H4 (cell line): ENCODE measurements at regions not wholly inside any gene's neighbourhood (a gene's known extent, or its start where the extent isn't known, plus 50 kb on each side); places are given as distances from the start of the nearest gene placed in this dataset.

Experiments used
- DNase-seq: peaks from one replicate; pipeline ENCODE4 v3.0.0-alpha.2; 2015; ENCODE audit warnings: low spot score

DNA sequence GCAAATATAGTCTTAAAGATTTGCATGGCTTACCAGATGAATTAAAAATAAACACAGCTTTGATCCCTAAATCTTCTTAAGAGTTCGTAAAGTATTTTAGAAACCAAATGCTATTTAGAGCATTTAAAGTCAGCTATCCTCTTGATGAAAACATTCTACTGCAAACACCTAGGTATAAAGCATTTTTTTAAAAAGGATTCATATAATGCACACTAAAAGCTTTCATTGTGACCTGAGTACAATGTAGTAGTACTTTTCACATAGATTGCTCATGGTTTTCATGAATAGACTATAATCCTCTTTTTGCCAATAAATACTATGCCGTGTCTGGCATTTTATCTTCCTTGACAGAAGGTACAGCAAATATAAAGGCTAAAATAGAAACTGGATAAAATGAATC lies 805.1 kb upstream of the INTU start:
- DNase-seq = no peak

DNA sequence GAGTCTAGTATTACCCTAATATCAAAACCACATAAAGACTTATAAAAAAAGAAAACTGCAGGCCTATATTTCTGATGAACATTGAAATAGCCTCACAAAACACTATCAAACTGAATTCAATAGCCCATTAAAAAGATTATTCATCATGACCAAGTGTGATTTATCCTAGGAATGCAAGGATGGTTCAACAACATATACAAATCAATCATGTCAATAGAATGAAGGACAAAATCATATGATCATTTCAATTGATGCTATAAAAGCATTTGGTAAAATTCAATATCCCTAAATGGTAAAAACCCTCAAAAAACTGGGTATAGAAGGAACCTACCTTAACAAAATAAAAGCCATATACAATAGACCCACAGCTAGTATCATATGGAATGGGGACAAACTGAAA lies 797.9 kb upstream of the INTU start:
- DNase-seq = no peak

GRCh38 chr4:126838941-126839679 lies 793.6 kb upstream of the INTU start:
- no peak for DNase-seq

DNA sequence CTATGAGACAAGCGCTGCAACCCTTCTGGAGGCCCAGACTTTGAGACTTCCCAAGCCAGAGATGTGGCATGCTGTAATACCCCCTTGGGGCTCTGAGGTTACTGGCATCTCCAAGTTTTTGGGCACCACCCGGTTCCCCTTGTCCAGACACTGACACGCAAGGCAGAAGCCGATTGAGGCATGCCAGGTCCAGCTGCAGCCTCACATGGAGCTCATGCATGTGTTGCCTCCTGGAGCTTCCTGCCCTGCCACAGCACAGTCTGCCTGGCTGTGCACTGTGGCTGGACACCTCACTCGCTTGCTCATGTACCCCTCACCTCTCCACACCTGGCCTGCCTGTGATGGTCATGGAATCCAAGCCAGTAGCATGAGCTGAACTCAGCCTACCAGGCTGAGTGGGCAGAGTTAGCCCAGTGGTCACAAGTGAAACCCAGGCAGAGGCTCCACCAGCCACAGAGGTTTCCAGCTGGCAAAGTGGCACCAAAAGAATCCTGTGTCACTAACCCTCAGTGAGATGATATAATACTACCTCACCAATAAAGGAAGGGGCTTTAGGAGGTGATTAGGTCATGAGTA lies 789.2 kb upstream of the INTU start:
- DNase-seq = no peak

DNA sequence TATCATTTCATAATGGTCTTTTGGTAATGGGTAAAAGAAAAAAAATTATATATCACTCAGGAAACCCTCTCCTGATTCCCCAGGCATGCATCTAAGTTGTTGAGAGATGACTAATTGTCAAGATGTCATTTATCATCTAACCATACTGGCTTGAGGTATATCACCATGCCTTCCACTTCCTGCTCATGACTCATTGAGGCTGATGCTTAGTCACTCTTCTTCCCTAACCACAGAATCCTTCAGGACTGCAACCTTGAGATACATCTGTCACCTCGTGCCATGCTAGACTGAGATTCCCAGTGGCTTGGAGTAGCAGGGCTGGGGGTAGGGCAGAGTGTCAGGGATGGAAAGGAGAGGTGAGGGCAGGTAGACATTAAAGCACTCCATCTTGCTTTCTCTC lies 782.5 kb upstream of the INTU start:
- DNase-seq = peak; percentile 98

DNA sequence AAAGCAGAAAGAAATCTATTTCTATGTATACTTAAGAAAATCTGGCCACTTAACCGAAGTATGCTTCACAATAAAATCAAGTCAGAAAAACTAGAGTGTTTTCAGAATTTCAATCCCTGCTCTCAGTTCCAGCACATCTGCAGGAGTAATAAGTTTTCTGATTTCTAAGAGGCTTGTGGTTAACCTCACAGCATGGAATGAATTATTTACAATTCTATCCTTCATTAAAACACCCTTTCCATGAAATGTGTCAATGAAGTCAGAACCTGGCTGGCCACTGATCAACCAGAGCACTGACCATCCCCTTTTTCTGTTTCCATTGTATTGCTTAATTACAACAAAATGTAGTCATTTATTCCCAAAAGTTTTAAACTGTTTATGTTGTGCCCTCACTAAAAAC lies 781.4 kb upstream of the INTU start:
- DNase-seq = peak; percentile 47

DNA sequence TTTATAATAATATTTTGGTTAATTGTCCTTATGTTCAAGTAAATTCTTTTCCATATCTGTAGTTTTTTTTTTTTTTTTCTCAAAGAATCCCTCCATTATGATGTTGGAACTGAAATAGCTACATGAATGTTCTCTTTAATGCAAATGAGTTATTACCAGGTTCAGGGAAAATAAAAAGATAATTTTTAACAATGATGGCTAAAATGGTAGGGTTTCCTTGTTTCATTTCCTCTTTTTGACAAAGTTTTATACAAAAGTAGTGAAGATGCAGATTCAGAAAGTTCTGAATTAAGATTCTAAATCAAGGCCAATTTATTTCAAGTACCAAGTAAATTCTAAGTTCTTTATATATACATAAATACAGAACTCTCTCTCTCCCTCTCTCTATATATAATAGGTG lies 779.0 kb upstream of the INTU start:
- no peak for DNase-seq

DNA sequence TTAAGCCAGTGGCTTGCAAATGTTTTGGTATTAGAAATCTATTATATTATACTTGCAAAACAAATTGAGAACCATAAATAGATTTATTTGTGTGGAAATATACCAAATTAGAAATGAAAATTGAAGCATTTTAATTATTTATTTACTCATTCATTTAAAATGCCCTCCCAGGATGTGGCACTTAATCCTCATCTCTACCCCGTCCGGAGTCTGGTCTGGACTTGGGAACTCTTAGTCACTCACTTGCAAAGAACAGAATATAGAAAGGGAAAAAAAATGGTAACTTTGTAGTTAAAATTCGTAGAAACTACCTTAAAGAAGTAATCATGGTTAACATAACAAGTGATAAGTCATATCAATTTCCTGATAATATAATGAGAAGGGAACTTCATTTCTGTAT lies 775.9 kb upstream of the INTU start:
- no peak for DNase-seq

DNA sequence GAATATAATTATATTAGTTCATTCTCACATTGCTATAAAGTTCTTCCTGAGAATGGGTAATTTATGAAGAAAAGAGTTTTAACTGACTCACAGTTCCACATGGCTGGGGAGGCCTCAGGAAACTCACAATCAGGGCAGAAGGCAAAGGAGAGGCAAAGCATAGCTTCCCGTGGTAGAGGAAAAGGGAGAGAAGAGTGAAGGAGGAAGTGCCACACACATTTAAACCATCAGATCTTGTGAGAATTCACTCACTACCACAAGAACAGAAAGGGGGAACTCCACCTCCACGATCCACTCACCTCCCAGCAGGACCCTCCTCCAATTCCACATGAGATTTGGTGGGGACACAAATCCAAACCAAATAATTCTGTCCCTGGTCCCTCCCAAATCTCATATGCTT lies 773.4 kb upstream of the INTU start:
- no peak for DNase-seq

DNA sequence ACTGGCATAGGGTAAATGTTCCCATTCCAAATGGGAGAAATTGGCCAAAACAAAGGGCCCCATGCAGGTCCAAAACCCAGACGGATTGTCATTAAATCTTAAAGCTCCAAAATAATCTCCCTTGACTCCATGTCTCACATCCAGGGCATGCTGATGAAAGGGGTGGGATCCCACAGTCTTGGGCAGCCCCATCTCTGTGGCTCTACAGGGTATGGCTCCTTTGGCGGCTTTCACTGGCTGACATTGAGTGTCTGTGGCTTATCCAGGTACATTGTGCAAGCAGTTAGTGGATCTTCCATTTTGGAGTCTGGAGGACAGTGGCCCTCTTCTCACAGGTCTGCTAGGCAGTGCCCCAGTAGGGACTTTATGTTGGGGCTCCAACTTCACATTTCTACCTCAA lies 772.9 kb upstream of the INTU start:
- no peak for DNase-seq

DNA sequence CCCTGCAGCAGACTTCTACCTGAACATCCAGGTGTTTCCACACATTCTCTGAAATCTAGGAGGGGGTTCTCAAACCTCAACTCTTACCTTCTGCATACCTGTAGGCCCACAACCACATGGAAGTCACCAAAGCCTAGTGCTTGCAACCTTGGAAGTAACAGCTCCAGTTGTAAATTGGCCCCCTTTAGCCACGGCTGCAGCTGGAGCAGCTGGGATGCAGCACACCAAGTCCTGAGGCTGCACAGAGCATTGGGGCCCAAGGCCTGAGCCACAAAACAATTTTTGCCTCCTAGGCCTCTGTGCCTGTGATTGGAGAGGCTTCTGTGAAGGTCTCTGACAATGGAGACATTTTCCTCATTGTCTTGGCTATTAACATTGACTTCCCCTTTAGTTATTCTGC lies 772.4 kb upstream of the INTU start:
- no peak for DNase-seq

DNA sequence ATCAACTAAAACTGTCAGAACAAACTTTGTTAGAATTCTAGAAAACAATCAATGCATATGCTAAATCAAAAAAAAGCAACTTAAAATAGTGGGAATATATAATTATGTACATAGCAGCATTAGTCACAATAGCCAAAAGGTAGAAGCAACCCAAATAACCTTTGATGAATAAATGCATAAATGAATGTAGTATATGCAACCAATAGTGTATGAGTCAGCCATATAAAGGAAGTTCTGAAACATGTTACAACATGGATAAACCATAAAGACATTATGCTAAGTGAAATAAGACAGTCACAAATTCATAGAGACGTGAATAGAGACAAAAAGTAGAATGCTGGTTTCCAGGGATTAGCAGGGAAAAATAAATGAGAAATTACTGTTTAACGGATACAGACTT lies 762.8 kb upstream of the INTU start:
- DNase-seq = no peak

GRCh38 chr4:126871810-126872209 lies 760.9 kb upstream of the INTU start:
- DNase-seq = no peak

DNA sequence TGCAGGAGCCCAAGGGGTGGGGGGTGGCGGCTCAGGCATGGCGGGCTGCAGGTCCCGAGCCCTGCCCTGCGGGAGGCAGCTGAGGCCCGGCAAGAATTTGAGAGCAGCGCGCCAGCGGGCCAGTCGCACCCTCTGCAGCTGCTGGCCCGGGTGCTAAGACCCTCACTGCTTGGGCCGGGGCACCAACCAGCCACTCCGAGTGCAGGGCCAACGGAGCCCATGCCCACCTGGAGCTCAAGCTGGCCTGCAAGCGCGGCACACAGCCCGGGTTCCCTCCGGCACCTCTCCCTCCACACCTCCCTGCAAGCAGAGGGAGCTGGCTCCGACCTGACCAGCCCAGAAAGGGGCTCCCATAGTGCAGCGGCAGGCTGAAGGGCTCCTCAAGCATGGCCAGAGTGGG lies 758.2 kb upstream of the INTU start:
- no peak for DNase-seq

DNA sequence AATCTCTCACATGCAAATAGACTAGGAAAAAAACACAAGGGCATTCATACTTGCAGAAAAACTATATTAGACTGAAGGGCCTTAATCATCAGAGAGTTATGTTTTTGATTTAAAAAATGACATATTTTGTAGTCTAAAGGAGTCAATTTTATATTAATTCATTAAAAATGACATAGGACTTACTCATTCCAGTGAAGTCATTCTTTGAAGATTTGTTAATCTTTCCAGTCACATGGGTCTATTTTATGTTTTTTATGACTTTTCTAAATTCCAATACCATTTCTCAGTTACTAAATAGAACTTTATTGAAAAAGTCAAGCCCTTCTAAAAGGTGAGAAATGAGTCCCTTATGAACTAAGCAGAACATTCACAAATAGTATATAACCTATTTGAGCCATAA lies 743.8 kb upstream of the INTU start:
- DNase-seq = no peak

- DNase-seq = no peak
These were observed 742.4 kb upstream of the INTU start for GRCh38 chr4:126890383-126890782.

- DNase-seq = no peak
These were observed 741.8 kb upstream of the INTU start for GRCh38 chr4:126890994-126891393.

DNA sequence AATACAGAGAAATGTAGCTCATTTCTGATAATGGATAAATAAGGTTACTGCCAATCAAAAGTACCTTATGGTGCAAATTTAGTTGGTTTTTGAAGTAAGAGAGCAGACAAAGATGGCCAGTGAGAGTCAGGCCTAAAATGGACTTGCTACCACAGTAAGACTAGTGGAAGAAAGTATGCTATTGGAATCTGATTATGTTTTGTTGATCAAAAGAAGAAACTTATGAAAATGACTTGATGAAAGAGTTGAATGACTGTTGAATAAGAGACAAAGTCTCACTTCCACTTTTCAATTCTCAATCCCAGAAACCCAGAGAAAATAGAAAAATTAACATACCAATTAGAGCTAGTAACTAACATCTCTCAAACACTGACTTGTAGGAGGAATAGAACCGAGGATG lies 737.8 kb upstream of the INTU start:
- DNase-seq = no peak

- DNase-seq = no peak
These were observed 736.7 kb upstream of the INTU start for GRCh38 chr4:126895988-126896570.

DNA sequence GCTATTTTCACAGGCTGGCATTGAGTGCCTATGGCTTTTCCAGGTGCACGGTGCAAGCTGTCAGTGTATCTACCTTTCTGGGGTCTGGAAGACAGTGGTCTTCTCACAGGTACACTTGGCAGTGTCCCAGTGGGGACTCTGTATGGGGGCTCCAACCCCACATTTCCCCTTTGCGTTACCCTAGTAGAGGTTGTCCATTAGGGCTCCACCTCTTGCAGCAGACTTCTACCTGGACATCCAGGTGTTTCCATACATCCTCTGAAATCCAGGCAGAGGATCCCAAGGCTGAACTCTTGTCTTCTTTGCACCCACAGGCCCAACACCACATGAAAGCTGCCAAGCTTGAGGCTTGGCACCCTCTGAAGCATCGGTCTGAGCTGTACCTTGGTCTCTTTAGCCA lies 735.7 kb upstream of the INTU start:
- no peak for DNase-seq

- DNase-seq = no peak
These were observed 733.9 kb upstream of the INTU start for GRCh38 chr4:126898815-126899214.

DNA sequence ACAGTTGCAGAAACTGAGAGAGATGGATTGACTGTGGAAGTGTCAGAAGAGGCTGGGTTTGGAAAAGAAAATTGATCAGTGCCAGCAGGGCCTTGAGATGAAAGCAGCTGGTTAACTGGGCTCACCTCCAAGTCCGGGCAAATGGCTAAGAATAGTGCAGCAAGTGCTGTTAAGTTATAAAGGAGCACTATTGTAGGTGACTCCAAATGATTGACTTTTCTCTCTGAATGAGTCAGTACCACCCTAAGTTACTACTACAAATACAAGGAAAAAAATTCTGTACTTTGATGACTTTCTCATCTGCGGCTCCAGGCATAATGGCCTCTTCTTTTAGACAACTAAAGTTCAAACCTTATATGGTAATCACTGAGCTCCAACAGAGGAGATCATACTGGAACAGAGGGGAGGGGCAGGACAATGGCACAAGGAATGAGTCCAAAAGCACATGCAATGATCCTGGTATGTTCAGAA lies 733.4 kb upstream of the INTU start:
- DNase-seq = peak; percentile 34

DNA sequence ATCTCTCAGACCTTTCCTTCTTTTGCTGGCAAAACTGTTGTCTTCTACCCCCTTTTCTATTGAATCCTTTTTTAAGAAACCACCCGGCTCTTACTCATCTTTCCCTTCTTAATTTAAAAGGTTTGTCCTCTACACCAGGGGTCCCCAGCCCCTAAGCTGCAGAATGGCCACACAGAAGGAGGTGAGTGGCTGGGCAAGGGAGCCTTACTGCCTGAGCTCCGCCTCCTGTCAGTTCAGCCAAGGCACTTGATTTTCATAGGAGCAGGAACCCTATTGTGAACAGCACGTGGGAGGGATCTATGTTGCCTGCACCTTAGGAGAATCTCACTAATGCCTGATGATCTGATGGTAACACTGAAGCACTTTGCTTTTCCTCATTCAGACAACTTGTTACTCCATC lies 726.3 kb upstream of the INTU start:
- no peak for DNase-seq

- no peak for DNase-seq
These were observed 725.4 kb upstream of the INTU start for GRCh38 chr4:126907389-126907788.
